Right ventricle myocardium inferior (tissue), 1 donor: ENCODE measurements at regions not wholly inside any gene's neighbourhood (a gene's known extent, or its start where the extent isn't known, plus 50 kb on each side); places are given as distances from the start of the nearest gene placed in this dataset.

Experiments
- ATAC-seq: fragments of 200-7000 bp; cut with Tn5 transposase; one replicate; pipeline ENCODE4 v1.9.1; 2020; ENCODE audit warnings: mild to moderate bottlenecking, moderate library complexity
- DNase-seq: peaks from one replicate; pipeline ENCODE4 v3.0.0; 2021; ENCODE audit errors: missing footprints
- intact Hi-C: fragments of 100-400 bp; cut with DNase I; formaldehyde crosslinking; loops from one replicate; pipeline ENCODE4 v1.11.0; 2022
- donor health status: DM: no; HTN: yes; CAD: no; lungs with severe emphysema.

- no peak for ATAC-seq
- intact Hi-C loops = no loop called here
- DNase-seq = no peak
Measured at GRCh38 chr6:166877906-166878305, 78.4 kb downstream of the RNASET2 start.

DNA sequence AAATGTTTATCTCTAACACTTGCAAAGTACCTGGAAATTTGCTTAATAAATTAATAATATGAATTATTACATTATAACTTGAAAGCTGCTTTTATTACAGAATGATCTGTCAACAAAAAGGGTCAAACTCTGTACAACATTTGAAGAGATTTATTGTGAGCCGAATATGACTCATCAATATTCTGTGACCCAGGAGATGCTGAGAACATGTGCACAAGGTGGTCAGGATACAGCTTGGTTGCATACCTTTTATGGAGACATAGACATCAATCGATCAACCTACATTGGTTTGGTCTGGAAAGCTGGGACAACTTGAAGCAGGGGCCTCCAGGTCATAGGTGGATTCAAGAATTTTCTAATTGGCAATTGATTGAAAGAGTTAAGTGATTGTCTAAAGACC lies 79.0 kb downstream of the RNASET2 start:
- DNase-seq = no peak
- intact Hi-C loops = no loop called here
- ATAC-seq = no peak

GRCh38 chr6:166872531-166873009 lies 83.8 kb downstream of the RNASET2 start:
- no peak for ATAC-seq
- intact Hi-C loops = no loop called here
- no peak for DNase-seq

DNA sequence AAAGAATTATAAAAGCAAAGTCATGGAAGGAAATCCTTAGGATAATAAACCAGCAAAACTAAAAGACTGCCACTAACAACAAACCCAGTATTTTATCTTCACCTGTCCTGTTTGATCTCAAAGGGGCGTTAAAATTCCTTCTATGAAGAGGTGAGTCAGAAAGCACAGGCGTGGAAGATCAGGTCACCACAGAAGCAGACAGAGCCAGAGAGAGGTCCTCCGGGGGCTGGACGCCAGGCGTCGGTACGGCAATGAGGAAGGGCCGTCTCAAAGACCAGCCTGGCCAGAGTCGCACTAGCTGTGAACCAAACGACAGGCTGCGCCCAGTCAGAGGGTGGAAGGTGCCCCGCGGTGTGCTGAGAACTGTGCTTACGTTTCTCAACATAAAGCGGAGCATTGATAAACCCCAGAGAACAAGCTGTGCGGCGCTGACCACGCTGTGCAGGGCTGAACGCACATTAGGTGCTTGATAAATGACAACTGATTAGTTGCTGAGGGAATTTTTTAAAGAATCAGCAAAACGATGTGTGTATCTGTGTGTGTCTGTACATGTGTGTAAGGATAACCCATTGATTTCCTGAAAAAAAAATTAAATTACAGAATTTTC lies 85.6 kb downstream of the RNASET2 start:
- DNase-seq (no peak), ATAC-seq (no peak)
- intact Hi-C loops = no loop called here

- no peak for ATAC-seq
Measured at GRCh38 chr6:166866839-166867637, 89.3 kb downstream of the RNASET2 start.

DNA sequence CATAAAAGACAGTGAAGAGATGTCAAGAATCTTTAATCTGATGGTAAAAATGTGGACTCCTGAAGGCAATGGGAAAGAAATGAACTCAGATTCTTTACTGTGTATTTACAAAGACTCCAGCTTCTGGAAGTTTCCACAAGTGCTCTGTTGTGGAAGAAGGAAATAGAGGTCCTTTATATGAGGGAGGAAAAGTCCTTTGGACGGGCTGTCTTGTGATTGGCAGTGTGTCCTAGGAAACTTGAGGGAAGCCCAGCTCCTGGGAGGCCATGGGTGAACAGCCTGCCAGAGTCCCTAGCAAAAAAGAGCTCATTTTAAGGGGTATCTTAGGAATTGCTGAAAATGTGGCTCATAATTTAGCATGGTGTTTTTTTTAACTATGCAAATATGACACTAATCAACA lies 92.0 kb downstream of the RNASET2 start:
- intact Hi-C loops = no loop called here
- no peak for ATAC-seq
- DNase-seq = no peak

More at GRCh38 chr6:166866839-166867637, 89.3 kb downstream of the RNASET2 start:
- intact Hi-C loops = no loop called here
- DNase-seq = no peak

DNA sequence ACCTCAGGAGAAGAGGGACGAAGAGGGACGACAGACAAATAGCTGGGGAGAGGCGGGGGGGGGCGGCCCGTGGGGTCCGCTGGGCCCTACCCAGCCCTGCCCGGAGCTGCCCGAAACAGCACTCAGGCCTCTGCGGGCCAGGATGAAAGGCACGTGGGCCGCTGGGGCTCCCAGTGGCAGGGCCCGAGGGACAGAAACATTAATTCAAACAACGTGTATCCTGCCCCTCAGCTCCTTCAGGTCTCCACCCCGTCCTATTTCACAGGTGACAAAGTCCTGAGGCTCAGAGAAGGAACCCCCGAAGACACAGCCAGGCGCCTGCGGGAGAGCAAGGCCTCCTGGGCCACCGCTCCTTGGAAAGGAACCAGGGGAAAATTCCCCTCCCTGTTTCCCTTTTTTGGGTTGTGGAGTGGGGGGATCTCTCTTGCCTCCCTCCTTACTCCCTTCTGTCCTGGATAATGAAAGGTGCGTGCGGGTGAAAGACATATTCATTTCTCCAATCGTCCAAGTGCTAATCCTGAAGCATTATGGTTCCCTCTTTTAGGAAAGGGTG lies 93.3 kb downstream of the RNASET2 start:
- DNase-seq (no peak), ATAC-seq (peak; percentile 10)
- intact Hi-C loops = no loop called here

GRCh38 chr6:166862287-166862977 lies 93.9 kb downstream of the RNASET2 start:
- ATAC-seq (peak; percentile 50), DNase-seq (no peak)
- intact Hi-C loops = no loop called here

DNA sequence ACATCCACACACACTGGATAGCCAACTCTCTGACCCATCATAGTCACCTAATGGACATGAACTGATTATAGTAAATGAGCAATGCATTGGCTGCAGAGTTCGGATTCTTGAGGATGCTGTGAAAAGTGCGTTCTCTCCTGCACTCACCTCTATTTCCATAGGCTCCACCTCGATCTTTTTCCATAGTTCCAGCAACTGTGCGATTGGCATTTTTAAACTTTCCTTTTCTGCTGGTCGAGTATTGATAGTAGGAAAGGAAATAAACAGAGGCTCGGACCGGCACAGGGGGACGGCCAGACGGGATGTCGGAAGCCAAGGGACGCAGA lies 94.4 kb downstream of the RNASET2 start:
- intact Hi-C loops = no loop called here
- ATAC-seq = no peak
- DNase-seq = no peak

- ATAC-seq (no peak), DNase-seq (no peak)
- intact Hi-C loops = no loop called here
Measured at GRCh38 chr6:166861304-166861703, 95.0 kb downstream of the RNASET2 start.

DNA sequence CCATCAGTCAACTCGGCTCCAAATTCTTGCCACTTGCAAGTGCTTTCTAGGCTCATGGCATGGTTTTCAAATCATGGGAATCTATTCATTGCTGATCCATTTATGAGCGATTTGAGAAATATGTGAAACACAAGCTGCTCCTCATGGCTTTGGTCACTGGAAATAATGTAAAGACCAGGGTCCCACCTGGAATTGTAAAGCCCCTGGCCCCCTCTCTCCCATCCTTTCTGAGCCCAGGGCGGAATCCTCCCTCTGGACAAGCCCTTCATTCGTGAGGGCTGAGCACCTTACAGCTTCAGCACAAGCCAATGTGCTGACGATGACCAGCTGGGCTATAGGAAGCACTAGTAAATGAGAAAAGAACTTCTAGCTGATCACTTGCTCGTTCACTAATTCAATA lies 96.0 kb downstream of the RNASET2 start:
- no peak for ATAC-seq
- DNase-seq = no peak
- intact Hi-C loops = no loop called here

DNA sequence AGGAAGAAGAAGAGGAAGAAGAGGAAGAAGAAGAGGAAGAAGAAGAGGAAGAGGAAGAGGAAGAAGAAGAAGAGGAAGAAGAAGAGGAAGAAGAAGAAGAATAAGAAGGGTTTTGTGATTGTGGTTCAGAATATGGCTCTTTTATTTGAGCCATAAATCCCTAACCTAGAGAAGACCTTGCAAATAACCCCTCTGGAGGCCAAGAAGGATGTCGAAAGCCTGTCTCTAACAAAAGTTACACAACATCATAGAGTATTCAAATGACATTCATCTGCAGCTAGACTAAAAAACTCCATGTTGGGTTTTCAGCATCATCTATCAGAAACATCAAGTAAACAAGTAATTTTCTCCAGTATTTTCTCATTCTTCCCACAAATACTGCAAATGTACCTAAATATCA lies 100.9 kb downstream of the RNASET2 start:
- DNase-seq (no peak), ATAC-seq (no peak)
- intact Hi-C loops = no loop called here

- DNase-seq (no peak), ATAC-seq (no peak)
- intact Hi-C loops = no loop called here
Measured at GRCh38 chr6:166853371-166854325, 102.7 kb downstream of the RNASET2 start.

DNA sequence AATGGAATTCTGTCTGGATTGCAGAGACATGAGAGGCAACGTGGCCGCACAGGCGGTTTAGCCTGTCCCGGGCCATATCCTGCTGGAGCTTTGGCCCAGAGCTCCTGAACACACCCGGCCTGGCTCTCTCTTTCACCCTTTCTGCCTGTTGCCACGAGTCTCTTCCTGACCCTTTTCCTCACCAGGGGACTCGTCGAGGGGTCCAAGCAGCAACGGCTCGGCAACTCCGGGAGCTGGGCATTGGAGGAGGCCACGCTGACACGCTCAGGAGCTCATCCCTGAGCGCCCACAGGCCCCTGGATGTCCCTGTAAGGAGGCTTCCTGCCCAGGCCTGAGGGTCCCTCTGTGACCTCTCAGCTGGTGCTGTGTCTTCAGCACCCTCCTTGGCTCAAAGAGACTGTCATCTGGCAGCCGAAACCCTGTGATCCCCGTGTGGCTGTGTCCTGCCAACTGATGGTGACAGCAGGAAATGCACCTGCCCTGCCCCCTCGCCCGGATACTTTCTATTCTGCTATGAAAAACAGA lies 103.8 kb downstream of the RNASET2 start:
- ATAC-seq (no peak), DNase-seq (no peak)
- intact Hi-C loops = no loop called here

- ATAC-seq = no peak
- no peak for DNase-seq
- intact Hi-C loops = no loop called here
Measured at GRCh38 chr6:166851911-166852310, 104.4 kb downstream of the RNASET2 start.

GRCh38 chr6:166851426-166851825 lies 104.9 kb downstream of the RNASET2 start:
- intact Hi-C loops = no loop called here
- ATAC-seq = no peak
- DNase-seq = no peak

DNA sequence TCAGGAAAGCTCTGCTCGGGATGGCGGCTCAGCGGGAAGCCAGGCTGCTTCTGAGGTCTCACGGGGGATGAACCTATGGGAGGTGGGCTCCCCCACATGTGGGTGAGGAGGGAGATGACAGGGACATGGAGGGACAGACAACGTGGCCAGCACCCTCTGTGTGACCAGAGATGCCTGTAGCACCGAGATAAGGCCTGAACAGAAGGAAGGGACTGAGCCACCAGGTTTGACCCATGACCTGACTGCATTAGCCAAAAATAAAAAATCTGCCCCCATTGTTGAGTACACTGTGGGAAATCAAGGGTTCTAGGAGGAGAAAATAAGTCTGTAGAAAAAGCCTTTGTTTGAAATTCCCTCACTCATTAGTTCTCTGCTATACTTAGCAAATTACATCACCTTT lies 105.7 kb downstream of the RNASET2 start:
- no peak for DNase-seq
- intact Hi-C loops = no loop called here
- no peak for ATAC-seq

DNA sequence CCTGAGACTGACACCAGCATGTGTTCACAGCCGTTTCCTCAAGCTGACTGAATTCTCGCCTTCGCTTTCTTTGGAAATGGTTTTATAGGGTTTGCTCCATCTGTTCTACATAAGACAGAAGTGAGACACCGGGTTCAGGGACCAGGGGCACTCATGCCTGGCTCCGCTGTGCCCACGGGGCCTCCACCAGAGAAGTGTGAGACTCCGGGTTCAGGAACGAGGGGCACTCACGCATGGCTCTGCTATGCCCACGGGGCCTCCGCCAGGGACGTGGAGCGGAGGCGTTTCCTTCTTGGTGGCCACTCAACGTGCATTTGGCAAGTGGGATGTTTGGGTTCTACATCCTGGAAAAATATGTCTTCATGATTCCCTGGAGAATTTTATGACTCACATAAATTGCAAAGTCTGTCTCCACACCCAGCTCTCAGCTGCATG lies 106.6 kb downstream of the RNASET2 start:
- intact Hi-C loops = no loop called here
- ATAC-seq (no peak), DNase-seq (no peak)
